ENCODE measurements at regions not wholly inside any gene's neighbourhood (a gene's known extent, or its start where the extent isn't known, plus 50 kb on each side); places are given as distances from the start of the nearest gene placed in this dataset.

GRCh38 chr9:29475471-29475870 lies 1902.2 kb upstream of the C9orf72 start:
- Histone ChIP-seq H3K9me3 (no peaks in the 10 kb centered on the region), H3K27me3 (no peaks in the 10 kb centered on the region), H3K36me3 (no peaks in the 10 kb centered on the region), H3K4me1 (no peaks in the 10 kb centered on the region), H3K4me3 (no peak overlapping the region), H3K27ac (no peak overlapping the region)
- TF ChIP-seq CTCF (IDR thresholded peaks at IDR 0.05), result no peak
- intact Hi-C loops (cut with DNase I), result no loop called here
- no peak for DNase-seq (ENCODE audit: low spot score in 2 of 2)

GRCh38 chr9:29511680-29512079 lies 1938.4 kb upstream of the C9orf72 start:
- no peak overlapping the region for H3K4me3 ChIP-seq
- no peak for DNase-seq (ENCODE audit: low spot score in 2 of 2)
- no peak for TF ChIP-seq CTCF (IDR thresholded peaks at IDR 0.05)

GRCh38 chr9:29514336-29514735 lies 1941.1 kb upstream of the C9orf72 start:
- Histone ChIP-seq H3K27ac (no peak overlapping the region), H3K36me3 (no peaks in the 10 kb centered on the region), H3K27me3 (no peaks in the 10 kb centered on the region), H3K9me3 (no peaks in the 10 kb centered on the region), H3K4me1 (no peaks in the 10 kb centered on the region), H3K4me3 (no peak overlapping the region)
- TF ChIP-seq CTCF (IDR thresholded peaks at IDR 0.05), result no peak
- intact Hi-C loops (cut with DNase I), result no loop called here
- DNase-seq (ENCODE audit: low spot score in 2 of 2), result no peak

More at GRCh38 chr9:29511680-29512079, 1938.4 kb upstream of the C9orf72 start:
- H3K4me1 ChIP-seq, result no peaks in the 10 kb centered on the region
- H3K9me3 ChIP-seq, result no peaks in the 10 kb centered on the region
- H3K36me3 ChIP-seq, result no peaks in the 10 kb centered on the region
- no peaks in the 10 kb centered on the region for H3K27me3 ChIP-seq
- intact Hi-C loops (cut with DNase I), result no loop called here
- H3K27ac ChIP-seq, result no peak overlapping the region

- no peaks in the 10 kb centered on the region for H3K9me3 ChIP-seq
- H3K4me3 ChIP-seq, result no peak overlapping the region
- no peak for TF ChIP-seq CTCF (IDR thresholded peaks at IDR 0.05)
- H3K4me1 ChIP-seq, result no peaks in the 10 kb centered on the region
- no peak overlapping the region for H3K27ac ChIP-seq
- no peaks in the 10 kb centered on the region for H3K27me3 ChIP-seq
- H3K36me3 ChIP-seq, result no peaks in the 10 kb centered on the region
- intact Hi-C loops (cut with DNase I), result no loop called here
- DNase-seq (ENCODE audit: low spot score in 2 of 2), result no peak
These were observed 1941.6 kb upstream of the C9orf72 start for GRCh38 chr9:29514862-29515261.

GRCh38 chr9:29548436-29548835 lies 1975.2 kb upstream of the C9orf72 start:
- no peak overlapping the region for H3K27ac ChIP-seq
- intact Hi-C loops (cut with DNase I), result no loop called here
- no peaks in the 10 kb centered on the region for H3K27me3 ChIP-seq

More at GRCh38 chr9:29548436-29548835, 1975.2 kb upstream of the C9orf72 start:
- no peak for TF ChIP-seq CTCF (IDR thresholded peaks at IDR 0.05)
- DNase-seq (ENCODE audit: low spot score in 2 of 2), result no peak
- no peaks in the 10 kb centered on the region for H3K9me3 ChIP-seq
- no peaks in the 10 kb centered on the region for H3K36me3 ChIP-seq
- H3K4me3 ChIP-seq, result no peak overlapping the region
- no peaks in the 10 kb centered on the region for H3K4me1 ChIP-seq

Measured in ascending aorta (tissue), 2 donors.